ENCODE measurements at regions not wholly inside any gene's neighbourhood (a gene's known extent, or its start where the extent isn't known, plus 50 kb on each side); places are given as distances from the start of the nearest gene placed in this dataset.

DNA sequence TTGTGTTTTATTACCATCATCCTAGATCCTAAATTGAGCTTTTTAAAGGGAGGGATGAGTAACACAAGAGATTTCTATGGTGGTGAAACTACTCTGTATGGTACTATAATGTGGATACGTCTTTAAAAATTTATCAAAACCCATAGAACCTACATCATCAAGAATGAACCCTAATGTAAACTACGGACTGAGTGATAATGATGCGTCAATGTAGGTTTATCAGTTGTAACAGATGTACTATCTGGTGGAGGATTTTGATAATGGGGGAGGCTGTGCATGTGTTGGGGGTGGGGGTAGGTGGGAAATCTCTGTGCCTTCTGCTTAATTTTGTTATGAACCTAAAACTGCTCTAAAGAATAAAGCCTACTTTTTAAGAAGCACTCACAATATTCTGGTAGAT is 724.1 kb upstream of the SOX9 start:
- H3K4me1 Mint-ChIP-seq, result peaks cover 8% of the 10 kb centered on the region
- ATAC-seq (no peak), DNase-seq (ENCODE audit: low spot score) (no peak)
- H3K36me3 Mint-ChIP-seq, result no peaks in the 10 kb centered on the region
- CTCF ChIA-PET, result no interaction called here
- TF ChIP-seq SMAD4 (CRISPR knock-in tag; IDR thresholded peaks at IDR 0.05) (no peak), KAT7 (CRISPR knock-in tag; IDR thresholded peaks at IDR 0.05; ENCODE audit: borderline replicate concordance) (no peak), ZNF121 (CRISPR knock-in tag; IDR thresholded peaks at IDR 0.05) (no peak), OVOL2 (CRISPR knock-in tag; IDR thresholded peaks at IDR 0.05; ENCODE audit: borderline replicate concordance) (no peak), ESRRA (CRISPR knock-in tag; IDR thresholded peaks at IDR 0.05; ENCODE audit: borderline replicate concordance) (no peak)
- TF ChIP-seq, protein P1, sequence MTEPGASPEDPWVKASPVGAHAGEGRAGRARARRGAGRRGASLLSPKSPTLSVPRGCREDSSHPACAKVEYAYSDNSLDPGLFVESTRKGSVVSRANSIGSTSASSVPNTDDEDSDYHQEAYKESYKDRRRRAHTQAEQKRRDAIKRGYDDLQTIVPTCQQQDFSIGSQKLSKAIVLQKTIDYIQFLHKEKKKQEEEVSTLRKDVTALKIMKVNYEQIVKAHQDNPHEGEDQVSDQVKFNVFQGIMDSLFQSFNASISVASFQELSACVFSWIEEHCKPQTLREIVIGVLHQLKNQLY (CRISPR knock-in tag; IDR thresholded peaks at IDR 0.05), result no peak
- no peak overlapping the region for H3K27ac Mint-ChIP-seq
- peaks cover 5% of the 10 kb centered on the region; the same call in 1 of the 2 replicates for H3K9me3 Mint-ChIP-seq
- no peaks in the 10 kb centered on the region for H3K27me3 Mint-ChIP-seq (ENCODE audit: low read depth)
- POLR2A ChIA-PET, result no interaction called here
- no peak overlapping the region for H3K4me3 Mint-ChIP-seq

DNA sequence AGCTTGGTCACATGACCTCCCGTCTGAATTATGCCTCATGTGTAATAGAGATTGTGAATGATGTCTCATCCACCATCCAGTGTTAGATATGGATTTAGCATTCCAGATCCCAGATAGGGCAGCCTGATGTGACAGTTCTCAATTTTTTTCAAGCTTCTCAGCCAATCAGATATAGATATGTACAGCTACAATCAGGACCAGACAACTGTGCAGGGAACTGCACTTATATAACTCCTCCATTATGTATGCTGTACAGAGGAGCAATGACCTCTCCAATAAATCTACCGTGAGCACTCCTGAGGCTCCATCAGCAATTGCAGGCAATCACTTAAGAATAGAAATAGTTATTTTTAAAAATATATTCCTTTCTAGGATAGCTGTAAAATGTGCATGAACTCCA is 722.8 kb upstream of the SOX9 start:
- H3K9me3 Mint-ChIP-seq, result peaks cover 5% of the 10 kb centered on the region; the same call in 1 of the 2 replicates
- CTCF ChIA-PET, result no interaction called here
- DNase-seq (ENCODE audit: low spot score) (no peak), ATAC-seq (no peak)
- TF ChIP-seq, protein P2, sequence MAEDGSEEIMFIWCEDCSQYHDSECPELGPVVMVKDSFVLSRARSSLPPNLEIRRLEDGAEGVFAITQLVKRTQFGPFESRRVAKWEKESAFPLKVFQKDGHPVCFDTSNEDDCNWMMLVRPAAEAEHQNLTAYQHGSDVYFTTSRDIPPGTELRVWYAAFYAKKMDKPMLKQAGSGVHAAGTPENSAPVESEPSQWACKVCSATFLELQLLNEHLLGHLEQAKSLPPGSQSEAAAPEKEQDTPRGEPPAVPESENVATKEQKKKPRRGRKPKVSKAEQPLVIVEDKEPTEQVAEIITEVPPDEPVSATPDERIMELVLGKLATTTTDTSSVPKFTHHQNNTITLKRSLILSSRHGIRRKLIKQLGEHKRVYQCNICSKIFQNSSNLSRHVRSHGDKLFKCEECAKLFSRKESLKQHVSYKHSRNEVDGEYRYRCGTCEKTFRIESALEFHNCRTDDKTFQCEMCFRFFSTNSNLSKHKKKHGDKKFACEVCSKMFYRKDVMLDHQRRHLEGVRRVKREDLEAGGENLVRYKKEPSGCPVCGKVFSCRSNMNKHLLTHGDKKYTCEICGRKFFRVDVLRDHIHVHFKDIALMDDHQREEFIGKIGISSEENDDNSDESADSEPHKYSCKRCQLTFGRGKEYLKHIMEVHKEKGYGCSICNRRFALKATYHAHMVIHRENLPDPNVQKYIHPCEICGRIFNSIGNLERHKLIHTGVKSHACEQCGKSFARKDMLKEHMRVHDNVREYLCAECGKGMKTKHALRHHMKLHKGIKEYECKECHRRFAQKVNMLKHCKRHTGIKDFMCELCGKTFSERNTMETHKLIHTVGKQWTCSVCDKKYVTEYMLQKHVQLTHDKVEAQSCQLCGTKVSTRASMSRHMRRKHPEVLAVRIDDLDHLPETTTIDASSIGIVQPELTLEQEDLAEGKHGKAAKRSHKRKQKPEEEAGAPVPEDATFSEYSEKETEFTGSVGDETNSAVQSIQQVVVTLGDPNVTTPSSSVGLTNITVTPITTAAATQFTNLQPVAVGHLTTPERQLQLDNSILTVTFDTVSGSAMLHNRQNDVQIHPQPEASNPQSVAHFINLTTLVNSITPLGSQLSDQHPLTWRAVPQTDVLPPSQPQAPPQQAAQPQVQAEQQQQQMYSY (CRISPR knock-in tag; IDR thresholded peaks at IDR 0.05), result no peak
- no peak for TF ChIP-seq OVOL2 (CRISPR knock-in tag; IDR thresholded peaks at IDR 0.05; ENCODE audit: borderline replicate concordance)
- TF ChIP-seq, protein P3, sequence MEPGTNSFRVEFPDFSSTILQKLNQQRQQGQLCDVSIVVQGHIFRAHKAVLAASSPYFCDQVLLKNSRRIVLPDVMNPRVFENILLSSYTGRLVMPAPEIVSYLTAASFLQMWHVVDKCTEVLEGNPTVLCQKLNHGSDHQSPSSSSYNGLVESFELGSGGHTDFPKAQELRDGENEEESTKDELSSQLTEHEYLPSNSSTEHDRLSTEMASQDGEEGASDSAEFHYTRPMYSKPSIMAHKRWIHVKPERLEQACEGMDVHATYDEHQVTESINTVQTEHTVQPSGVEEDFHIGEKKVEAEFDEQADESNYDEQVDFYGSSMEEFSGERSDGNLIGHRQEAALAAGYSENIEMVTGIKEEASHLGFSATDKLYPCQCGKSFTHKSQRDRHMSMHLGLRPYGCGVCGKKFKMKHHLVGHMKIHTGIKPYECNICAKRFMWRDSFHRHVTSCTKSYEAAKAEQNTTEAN (CRISPR knock-in tag; IDR thresholded peaks at IDR 0.05), result no peak
- TF ChIP-seq RELA (CRISPR knock-in tag; IDR thresholded peaks at IDR 0.05; ENCODE audit: borderline replicate concordance), result no peak
- TF ChIP-seq MXD4 (CRISPR knock-in tag; IDR thresholded peaks at IDR 0.05; ENCODE audit: borderline replicate concordance), result no peak
- TF ChIP-seq JUN (CRISPR knock-in tag; IDR thresholded peaks at IDR 0.05), result no peak
- no peak for TF ChIP-seq ATF1 (CRISPR knock-in tag; IDR thresholded peaks at IDR 0.05)
- no peak for TF ChIP-seq NFYB (CRISPR knock-in tag; conservative IDR thresholded peaks at IDR 0.05; ENCODE audit: low read depth)
- TF ChIP-seq, protein P4, sequence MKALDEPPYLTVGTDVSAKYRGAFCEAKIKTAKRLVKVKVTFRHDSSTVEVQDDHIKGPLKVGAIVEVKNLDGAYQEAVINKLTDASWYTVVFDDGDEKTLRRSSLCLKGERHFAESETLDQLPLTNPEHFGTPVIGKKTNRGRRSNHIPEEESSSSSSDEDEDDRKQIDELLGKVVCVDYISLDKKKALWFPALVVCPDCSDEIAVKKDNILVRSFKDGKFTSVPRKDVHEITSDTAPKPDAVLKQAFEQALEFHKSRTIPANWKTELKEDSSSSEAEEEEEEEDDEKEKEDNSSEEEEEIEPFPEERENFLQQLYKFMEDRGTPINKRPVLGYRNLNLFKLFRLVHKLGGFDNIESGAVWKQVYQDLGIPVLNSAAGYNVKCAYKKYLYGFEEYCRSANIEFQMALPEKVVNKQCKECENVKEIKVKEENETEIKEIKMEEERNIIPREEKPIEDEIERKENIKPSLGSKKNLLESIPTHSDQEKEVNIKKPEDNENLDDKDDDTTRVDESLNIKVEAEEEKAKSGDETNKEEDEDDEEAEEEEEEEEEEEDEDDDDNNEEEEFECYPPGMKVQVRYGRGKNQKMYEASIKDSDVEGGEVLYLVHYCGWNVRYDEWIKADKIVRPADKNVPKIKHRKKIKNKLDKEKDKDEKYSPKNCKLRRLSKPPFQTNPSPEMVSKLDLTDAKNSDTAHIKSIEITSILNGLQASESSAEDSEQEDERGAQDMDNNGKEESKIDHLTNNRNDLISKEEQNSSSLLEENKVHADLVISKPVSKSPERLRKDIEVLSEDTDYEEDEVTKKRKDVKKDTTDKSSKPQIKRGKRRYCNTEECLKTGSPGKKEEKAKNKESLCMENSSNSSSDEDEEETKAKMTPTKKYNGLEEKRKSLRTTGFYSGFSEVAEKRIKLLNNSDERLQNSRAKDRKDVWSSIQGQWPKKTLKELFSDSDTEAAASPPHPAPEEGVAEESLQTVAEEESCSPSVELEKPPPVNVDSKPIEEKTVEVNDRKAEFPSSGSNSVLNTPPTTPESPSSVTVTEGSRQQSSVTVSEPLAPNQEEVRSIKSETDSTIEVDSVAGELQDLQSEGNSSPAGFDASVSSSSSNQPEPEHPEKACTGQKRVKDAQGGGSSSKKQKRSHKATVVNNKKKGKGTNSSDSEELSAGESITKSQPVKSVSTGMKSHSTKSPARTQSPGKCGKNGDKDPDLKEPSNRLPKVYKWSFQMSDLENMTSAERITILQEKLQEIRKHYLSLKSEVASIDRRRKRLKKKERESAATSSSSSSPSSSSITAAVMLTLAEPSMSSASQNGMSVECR (CRISPR knock-in tag; IDR thresholded peaks at IDR 0.05; ENCODE audit: borderline replicate concordance), result no peak
- TF ChIP-seq, protein P5, sequence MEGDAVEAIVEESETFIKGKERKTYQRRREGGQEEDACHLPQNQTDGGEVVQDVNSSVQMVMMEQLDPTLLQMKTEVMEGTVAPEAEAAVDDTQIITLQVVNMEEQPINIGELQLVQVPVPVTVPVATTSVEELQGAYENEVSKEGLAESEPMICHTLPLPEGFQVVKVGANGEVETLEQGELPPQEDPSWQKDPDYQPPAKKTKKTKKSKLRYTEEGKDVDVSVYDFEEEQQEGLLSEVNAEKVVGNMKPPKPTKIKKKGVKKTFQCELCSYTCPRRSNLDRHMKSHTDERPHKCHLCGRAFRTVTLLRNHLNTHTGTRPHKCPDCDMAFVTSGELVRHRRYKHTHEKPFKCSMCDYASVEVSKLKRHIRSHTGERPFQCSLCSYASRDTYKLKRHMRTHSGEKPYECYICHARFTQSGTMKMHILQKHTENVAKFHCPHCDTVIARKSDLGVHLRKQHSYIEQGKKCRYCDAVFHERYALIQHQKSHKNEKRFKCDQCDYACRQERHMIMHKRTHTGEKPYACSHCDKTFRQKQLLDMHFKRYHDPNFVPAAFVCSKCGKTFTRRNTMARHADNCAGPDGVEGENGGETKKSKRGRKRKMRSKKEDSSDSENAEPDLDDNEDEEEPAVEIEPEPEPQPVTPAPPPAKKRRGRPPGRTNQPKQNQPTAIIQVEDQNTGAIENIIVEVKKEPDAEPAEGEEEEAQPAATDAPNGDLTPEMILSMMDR (IDR thresholded peaks at IDR 0.05), result no peak
- TF ChIP-seq, protein P6, sequence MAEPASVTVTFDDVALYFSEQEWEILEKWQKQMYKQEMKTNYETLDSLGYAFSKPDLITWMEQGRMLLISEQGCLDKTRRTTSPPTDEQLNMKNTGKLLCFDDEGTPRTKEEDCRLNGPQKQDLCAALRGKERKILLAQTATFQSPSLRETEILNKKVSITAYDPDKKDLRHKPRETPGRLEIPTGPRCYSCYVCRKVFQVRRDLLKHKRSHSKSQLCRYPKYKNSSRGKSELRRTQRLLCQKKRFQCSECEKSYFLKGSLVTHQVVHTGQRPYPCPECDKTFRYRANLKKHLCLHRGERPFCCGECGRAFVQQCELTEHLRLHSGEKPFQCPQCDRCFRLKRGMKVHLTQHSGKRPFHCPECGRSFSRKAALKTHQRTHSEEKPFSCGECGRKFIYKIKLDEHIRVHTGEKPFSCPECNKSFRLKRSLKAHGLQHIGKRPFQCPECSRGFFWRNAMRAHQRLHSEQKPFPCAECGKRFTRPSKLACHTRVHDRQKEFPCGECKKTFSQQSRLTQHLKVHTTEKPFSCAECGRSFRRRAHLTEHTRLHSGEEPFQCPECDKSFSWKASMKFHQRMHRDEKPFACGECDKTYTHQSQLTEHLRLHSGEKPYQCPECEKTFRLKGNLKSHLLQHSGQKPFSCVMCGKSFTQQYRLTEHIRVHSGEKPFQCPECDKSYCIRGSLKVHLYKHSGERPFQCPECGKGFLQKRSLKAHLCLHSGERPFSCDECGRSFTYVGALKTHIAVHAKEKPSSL (CRISPR knock-in tag; conservative IDR thresholded peaks at IDR 0.05), result no peak
- TF ChIP-seq GRHL2 (CRISPR knock-in tag; IDR thresholded peaks at IDR 0.05; ENCODE audit: insufficient replicate concordance, severe bottlenecking), result no peak
- no peak for TF ChIP-seq HMGA2 (CRISPR knock-in tag; IDR thresholded peaks at IDR 0.05)
- TF ChIP-seq, protein P7, sequence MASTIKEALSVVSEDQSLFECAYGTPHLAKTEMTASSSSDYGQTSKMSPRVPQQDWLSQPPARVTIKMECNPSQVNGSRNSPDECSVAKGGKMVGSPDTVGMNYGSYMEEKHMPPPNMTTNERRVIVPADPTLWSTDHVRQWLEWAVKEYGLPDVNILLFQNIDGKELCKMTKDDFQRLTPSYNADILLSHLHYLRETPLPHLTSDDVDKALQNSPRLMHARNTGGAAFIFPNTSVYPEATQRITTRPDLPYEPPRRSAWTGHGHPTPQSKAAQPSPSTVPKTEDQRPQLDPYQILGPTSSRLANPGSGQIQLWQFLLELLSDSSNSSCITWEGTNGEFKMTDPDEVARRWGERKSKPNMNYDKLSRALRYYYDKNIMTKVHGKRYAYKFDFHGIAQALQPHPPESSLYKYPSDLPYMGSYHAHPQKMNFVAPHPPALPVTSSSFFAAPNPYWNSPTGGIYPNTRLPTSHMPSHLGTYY (CRISPR knock-in tag; IDR thresholded peaks at IDR 0.05), result no peak
- H3K4me3 Mint-ChIP-seq, result no peak overlapping the region
- POLR2A ChIA-PET, result no interaction called here
- peaks cover 14% of the 10 kb centered on the region for H3K4me1 Mint-ChIP-seq
- no peak overlapping the region for H3K27ac Mint-ChIP-seq
- no peaks in the 10 kb centered on the region for H3K36me3 Mint-ChIP-seq
- H3K27me3 Mint-ChIP-seq (ENCODE audit: low read depth), result no peaks in the 10 kb centered on the region
